Keratinocyte (primary cell): ENCODE measurements at regions not wholly inside any gene's neighbourhood (a gene's known extent, or its start where the extent isn't known, plus 50 kb on each side); places are given as distances from the start of the nearest gene placed in this dataset.

ENCODE experiments used
- EZH2 ChIP-seq: IDR thresholded peaks from one replicate; pipeline ENCODE4 v1.6.1; 2012; ENCODE audit warnings: inconsistent platforms, mild to moderate bottlenecking, low read length, moderate library complexity
- TF ChIP-seq, protein P1 (sequence below), 3 experiments: IDR thresholded peaks in 1 of 3; conservative IDR thresholded peaks in 1 of 3; optimal IDR thresholded peaks in 1 of 3; 2 replicates in 2 of 3; 3 replicates in 1 of 3; pipeline versions ENCODE3 to v1.5.1; 2011; ENCODE audit warnings: low read length in 3 of 3, mild to moderate bottlenecking in 3 of 3, moderate library complexity in 2 of 3, control low read depth in 1 of 3, inconsistent platforms in 1 of 3; ENCODE audit not compliant: insufficient read depth in 2 of 3; ENCODE audit errors: extremely low read depth in 1 of 3

GRCh38 chr12:71240946-71241345 is 83.1 kb upstream of the TSPAN8 start:
- TF ChIP-seq, protein P1, sequence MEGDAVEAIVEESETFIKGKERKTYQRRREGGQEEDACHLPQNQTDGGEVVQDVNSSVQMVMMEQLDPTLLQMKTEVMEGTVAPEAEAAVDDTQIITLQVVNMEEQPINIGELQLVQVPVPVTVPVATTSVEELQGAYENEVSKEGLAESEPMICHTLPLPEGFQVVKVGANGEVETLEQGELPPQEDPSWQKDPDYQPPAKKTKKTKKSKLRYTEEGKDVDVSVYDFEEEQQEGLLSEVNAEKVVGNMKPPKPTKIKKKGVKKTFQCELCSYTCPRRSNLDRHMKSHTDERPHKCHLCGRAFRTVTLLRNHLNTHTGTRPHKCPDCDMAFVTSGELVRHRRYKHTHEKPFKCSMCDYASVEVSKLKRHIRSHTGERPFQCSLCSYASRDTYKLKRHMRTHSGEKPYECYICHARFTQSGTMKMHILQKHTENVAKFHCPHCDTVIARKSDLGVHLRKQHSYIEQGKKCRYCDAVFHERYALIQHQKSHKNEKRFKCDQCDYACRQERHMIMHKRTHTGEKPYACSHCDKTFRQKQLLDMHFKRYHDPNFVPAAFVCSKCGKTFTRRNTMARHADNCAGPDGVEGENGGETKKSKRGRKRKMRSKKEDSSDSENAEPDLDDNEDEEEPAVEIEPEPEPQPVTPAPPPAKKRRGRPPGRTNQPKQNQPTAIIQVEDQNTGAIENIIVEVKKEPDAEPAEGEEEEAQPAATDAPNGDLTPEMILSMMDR (optimal IDR thresholded peaks at IDR 0.05 in 1 of 3, IDR thresholded peaks at IDR 0.05 in 1 of 3, conservative IDR thresholded peaks at IDR 0.05 in 1 of 3; ENCODE audit: extremely low read depth in 1 of 3, insufficient read depth in 2 of 3, low read length in 3 of 3): no peak
- TF ChIP-seq EZH2: no peak
